H9 (cell line): ENCODE measurements at regions not wholly inside any gene's neighbourhood (a gene's known extent, or its start where the extent isn't known, plus 50 kb on each side); places are given as distances from the start of the nearest gene placed in this dataset.

ENCODE experiments used
- DNase-seq: peaks from one replicate; pipeline ENCODE4 v3.0.0-alpha.2; 2017
- H2AFZ ChIP-seq: one replicate; pipeline ENCODE4 v1.6.1; 2013; ENCODE audit warnings: mild to moderate bottlenecking, low read length, control low read depth, moderate library complexity
- H2AK5ac ChIP-seq: 2 replicates; pipeline ENCODE4 v1.6.1; 2013; ENCODE audit warnings: low read length, control low read depth, mixed read lengths; ENCODE audit not compliant: insufficient read length
- H2BK120ac ChIP-seq: one replicate; pipeline ENCODE4 v1.6.1; 2013; ENCODE audit warnings: low read depth, mild to moderate bottlenecking, low read length, control low read depth, inconsistent platforms; ENCODE audit not compliant: poor library complexity, severe bottlenecking
- H2BK12ac ChIP-seq: 2 replicates; pipeline ENCODE4 v1.6.1; 2013; ENCODE audit warnings: low read length, control low read depth, mixed read lengths, low read depth; ENCODE audit not compliant: insufficient read length
- H2BK15ac ChIP-seq: 2 replicates; pipeline ENCODE4 v1.6.1; 2013; ENCODE audit warnings: low read depth, low read length, control low read depth
- H2BK20ac ChIP-seq: one replicate; pipeline ENCODE4 v1.6.1; 2013; ENCODE audit warnings: low read depth, mild to moderate bottlenecking, low read length, control low read depth, inconsistent platforms; ENCODE audit not compliant: poor library complexity, severe bottlenecking
- H2BK5ac ChIP-seq: 2 replicates; pipeline ENCODE4 v1.6.1; 2013; ENCODE audit warnings: low read length, control low read depth, mixed read lengths; ENCODE audit not compliant: insufficient read length
- H3K14ac ChIP-seq: 2 replicates; pipeline ENCODE4 v1.6.1; 2013; ENCODE audit warnings: low read length, control low read depth; ENCODE audit not compliant: insufficient read depth
- H3K18ac ChIP-seq: 2 replicates; pipeline ENCODE4 v1.6.1; 2013; ENCODE audit warnings: low read depth, mild to moderate bottlenecking, mixed read lengths, low read length, control low read depth; ENCODE audit not compliant: insufficient read length
- H3K23ac ChIP-seq: 2 replicates; pipeline ENCODE4 v1.6.1; 2013; ENCODE audit warnings: low read length, control low read depth, mixed read lengths, low read depth; ENCODE audit not compliant: insufficient read length
- H3K23me2 ChIP-seq: 2 replicates; pipeline ENCODE4 v1.6.1; 2013; ENCODE audit warnings: low read depth, mild to moderate bottlenecking, mixed read lengths, low read length, control low read depth; ENCODE audit not compliant: insufficient read length, poor library complexity, severe bottlenecking
- H3K27ac ChIP-seq: 2 replicates; pipeline ENCODE4 v1.5.1; 2013; ENCODE audit warnings: low read length, control low read depth, mixed read lengths, low read depth; ENCODE audit not compliant: insufficient read length
- H3K27me3 ChIP-seq: 2 replicates; pipeline ENCODE4 v1.6.1; 2013; ENCODE audit warnings: low read length, control low read depth, inconsistent platforms; ENCODE audit not compliant: insufficient read depth
- H3K4ac ChIP-seq: 2 replicates; pipeline ENCODE4 v1.6.1; 2013; ENCODE audit warnings: low read depth, mild to moderate bottlenecking, control low read depth, inconsistent platforms, low read length, moderate library complexity
- H3K4me1 ChIP-seq: 2 replicates; pipeline ENCODE4 v1.6.1; 2013; ENCODE audit warnings: low read length, control low read depth, inconsistent platforms; ENCODE audit not compliant: insufficient read depth
- H3K4me2 ChIP-seq: 2 replicates; pipeline ENCODE4 v1.6.1; 2013; ENCODE audit warnings: low read length, control low read depth, mixed read lengths; ENCODE audit not compliant: insufficient read length, insufficient read depth
- H3K56ac ChIP-seq: 2 replicates; pipeline ENCODE4 v1.6.1; 2013; ENCODE audit warnings: low read depth, mild to moderate bottlenecking, mixed read lengths, low read length, control low read depth; ENCODE audit not compliant: insufficient read length
- H3K79me1 ChIP-seq: 2 replicates; pipeline ENCODE4 v1.6.1; 2013; ENCODE audit warnings: low read depth, mild to moderate bottlenecking, moderate library complexity, low read length, control low read depth, inconsistent platforms; ENCODE audit not compliant: insufficient read depth, poor library complexity, severe bottlenecking
- H3K79me2 ChIP-seq: 2 replicates; pipeline ENCODE4 v1.6.1; 2013; ENCODE audit warnings: low read length, control low read depth, inconsistent platforms; ENCODE audit not compliant: insufficient read depth
- H3K9ac ChIP-seq: 2 replicates; pipeline ENCODE4 v1.6.1; 2013; ENCODE audit warnings: low read length, control low read depth, mixed read lengths; ENCODE audit not compliant: insufficient read length; ENCODE audit errors: extremely low read depth
- H3K9me3 ChIP-seq: one replicate; pipeline ENCODE4 v1.6.1; 2013; ENCODE audit warnings: low read depth, low read length, inconsistent platforms; ENCODE audit not compliant: control insufficient read depth
- H3T11ph ChIP-seq: one replicate; pipeline ENCODE4 v1.6.1; 2013; ENCODE audit warnings: mild to moderate bottlenecking, low read length, control low read depth, inconsistent platforms
- H4K20me1 ChIP-seq: one replicate; pipeline ENCODE4 v1.6.1; 2013; ENCODE audit not compliant: control insufficient read depth, insufficient read length, insufficient read depth
- H4K5ac ChIP-seq: 2 replicates; pipeline ENCODE4 v1.6.1; 2013; ENCODE audit warnings: low read depth, mild to moderate bottlenecking, mixed read lengths, low read length, control low read depth; ENCODE audit not compliant: insufficient read length
- H4K8ac ChIP-seq: replicated peaks from 2 replicates; pipeline ENCODE4 v1.6.1; 2013; ENCODE audit warnings: low read length, control low read depth, mixed read lengths, low read depth; ENCODE audit not compliant: insufficient read length
- H4K91ac ChIP-seq: 2 replicates; pipeline ENCODE4 v1.6.1; 2013; ENCODE audit warnings: low read depth, mild to moderate bottlenecking, moderate library complexity, mixed read lengths, low read length, control low read depth; ENCODE audit not compliant: insufficient read length
- H3K27ac Mint-ChIP-seq, 3 experiments: 2 replicates in 2 of 3; 3 replicates in 1 of 3; pipeline ENCODE4 v1.8.0; 2020 to 2021; ENCODE audit warnings: mixed read lengths in 3 of 3, mild to moderate bottlenecking in 1 of 3, moderate library complexity in 1 of 3
- H3K27me3 Mint-ChIP-seq: 2 replicates; pipeline ENCODE4 v1.8.0; 2021; ENCODE audit warnings: low read depth, mild to moderate bottlenecking, moderate library complexity, mixed read lengths
- H3K36me3 Mint-ChIP-seq, 3 experiments: 2 replicates in 2 of 3; 3 replicates in 1 of 3; pipeline ENCODE4 v1.8.0; 2020 to 2021; ENCODE audit warnings: low read depth in 3 of 3, mixed read lengths in 3 of 3; ENCODE audit not compliant: insufficient read depth in 1 of 3
- H3K4me1 Mint-ChIP-seq, 2 experiments: 2 replicates each; pipeline ENCODE4 v1.8.0; 2020; ENCODE audit warnings: mixed read lengths in 2 of 2
- H3K4me3 Mint-ChIP-seq, 2 experiments: 2 replicates in 1 of 2; 3 replicates in 1 of 2; pipeline ENCODE4 v1.8.0; 2020 to 2021; ENCODE audit warnings: mild to moderate bottlenecking in 2 of 2, mixed read lengths in 2 of 2, moderate library complexity in 1 of 2
- H3K9me3 Mint-ChIP-seq, 2 experiments: 2 replicates in 1 of 2; 3 replicates in 1 of 2; pipeline ENCODE4 v1.8.0; 2020; ENCODE audit warnings: mild to moderate bottlenecking in 2 of 2, mixed read lengths in 2 of 2, moderate library complexity in 1 of 2
- CTCF ChIP-seq: fragments of 200-600 bp; sonication (generic); conservative IDR thresholded peaks from 3 replicates; pipeline ENCODE4 v1.8.0; 2021; ENCODE audit warnings: antibody characterized with exemption, mild to moderate bottlenecking
- WGBS: extraction: QIAGEN DNeasy Blood & Tissue Kit; methylation state at CpG from one replicate; pipeline ENCODE4 v1.1.7; 2013; ENCODE audit warnings: missing lambda C conversion rate, low lambda C conversion rate, mixed read lengths; ENCODE audit not compliant: insufficient read length; ENCODE audit errors: extremely low coverage; 5-methylcytosine and 5-hydroxymethylcytosine counted together

- Histone ChIP-seq H3K27me3 (no peaks in the 10 kb centered on the region), H3K23ac (no peak overlapping the region), H3K9ac (no peak overlapping the region), H3K27ac (no peak overlapping the region), H2AK5ac (no peak overlapping the region), H3K79me1 (no peaks in the 10 kb centered on the region), H3K9me3 (no peaks in the 10 kb centered on the region), H3K23me2 (no peaks in the 10 kb centered on the region), H3K18ac (no peak overlapping the region), H2BK20ac (no peak overlapping the region), H2BK12ac (no peak overlapping the region), H3K79me2 (no peaks in the 10 kb centered on the region), H3T11ph (no peak overlapping the region), H4K91ac (no peak overlapping the region), H2AFZ (no peak overlapping the region), H2BK5ac (no peak overlapping the region), H3K56ac (no peak overlapping the region), H3K4me2 (no peak overlapping the region), H4K8ac (no peak overlapping the region), H3K4ac (no peak overlapping the region), H4K20me1 (no peaks in the 10 kb centered on the region), H3K4me1 (peaks cover 8% of the 10 kb centered on the region; the same call in 1 of the 2 replicates), H2BK15ac (no peak overlapping the region), H4K5ac (no peak overlapping the region), H3K14ac (no peak overlapping the region), H2BK120ac (no peak overlapping the region)
- H3K4me3 Mint-ChIP-seq, result no peak overlapping the region
- peaks cover 15 to 24% of the 10 kb centered on the region in 2 experiments for H3K4me1 Mint-ChIP-seq
- no peak for TF ChIP-seq CTCF
- DNase-seq, result no peak
- no peaks in the 10 kb centered on the region for H3K27me3 Mint-ChIP-seq
- WGBS, result no CpG with 5 or more reads among the region's 1 CpG
- peak overlapping the region; percentile 6 to 90 (median 78); a peak in 6 of 7 replicates for H3K27ac Mint-ChIP-seq
- H3K36me3 Mint-ChIP-seq, result peaks cover 5 to 10% (median 7%) of the 10 kb centered on the region in 3 experiments; a peak in 6 of 7 replicates
- H3K9me3 Mint-ChIP-seq, result peaks cover 0 to 3% of the 10 kb centered on the region in 2 experiments; a peak in 4 of 5 replicates
These were observed 328.0 kb upstream of the PABPC4L start for GRCh38 chr4:134529629-134530028.
